ENCODE measurements at regions not wholly inside any gene's neighbourhood (a gene's known extent, or its start where the extent isn't known, plus 50 kb on each side); places are given as distances from the start of the nearest gene placed in this dataset.

- Histone ChIP-seq H3K4me3 (ENCODE audit: low read depth in 2 of 2, low read length in 2 of 2) (no peak overlapping the region), H3K27ac (ENCODE audit: low read length) (no peak overlapping the region), H3K27me3 (ENCODE audit: control insufficient read depth, insufficient read depth, low read length) (no peaks in the 10 kb centered on the region), H3K4me1 (ENCODE audit: control insufficient read depth, insufficient read depth, low read length) (no peaks in the 10 kb centered on the region), H3K36me3 (ENCODE audit: control insufficient read depth, insufficient read depth, low read length) (no peaks in the 10 kb centered on the region), H3K9me3 (ENCODE audit: control insufficient read depth, insufficient read depth, low read depth, low read length) (no peaks in the 10 kb centered on the region)
- ChIA-PET POLR2A (no interaction called here), CTCF (no interaction called here)
- intact Hi-C loops (cut with micrococcal nuclease; ENCODE audit: unreplicated experiment) (no loop called here), in situ Hi-C loops (cut with HindIII; ENCODE audit: low pct_unique_long_range_greater_than_20kb, low sequenced_read_pairs) (no loop called here)
- TF ChIP-seq TCF7L2 (IDR thresholded peaks at IDR 0.05; ENCODE audit: low read depth, low read length) (no peak), SIN3A (IDR thresholded peaks at IDR 0.05; ENCODE audit: borderline replicate concordance, insufficient read depth, low read depth, low read length) (no peak), POLR2AphosphoS5 (IDR thresholded peaks at IDR 0.05; ENCODE audit: low read depth, low read length) (no peak), CTCF (IDR thresholded peaks at IDR 0.05) (no peak), REST (IDR thresholded peaks at IDR 0.05; ENCODE audit: insufficient read depth in 1 of 2, low read depth in 2 of 2, low read length in 1 of 2) (no peak)
- no TSS peak for BruUV-seq (replicated peaks)
- DNase-seq (ENCODE audit: low read depth, low spot score) (no peak), ATAC-seq (no peak)
Measured at GRCh38 chr20:11841972-11842461, 75.7 kb upstream of the BTBD3 start.

- no peaks in the 10 kb centered on the region for H3K27me3 ChIP-seq (ENCODE audit: control insufficient read depth, insufficient read depth, low read length)
- intact Hi-C loops (cut with micrococcal nuclease; ENCODE audit: unreplicated experiment) = no loop called here
- BruUV-seq (replicated peaks) = no TSS peak
- ChIA-PET POLR2A (no interaction called here), CTCF (no interaction called here)
- DNase-seq (ENCODE audit: low read depth, low spot score) (no peak), ATAC-seq (no peak)
- H3K4me3 ChIP-seq (ENCODE audit: low read depth in 2 of 2, low read length in 2 of 2) = no peak overlapping the region
- H3K27ac ChIP-seq (ENCODE audit: low read length) = no peak overlapping the region
- in situ Hi-C loops (cut with HindIII; ENCODE audit: low pct_unique_long_range_greater_than_20kb, low sequenced_read_pairs) = no loop called here
- no peak for TF ChIP-seq REST (IDR thresholded peaks at IDR 0.05; ENCODE audit: insufficient read depth in 1 of 2, low read depth in 2 of 2, low read length in 1 of 2)
- TF ChIP-seq SIN3A (IDR thresholded peaks at IDR 0.05; ENCODE audit: borderline replicate concordance, insufficient read depth, low read depth, low read length) = no peak
- no peak for TF ChIP-seq TCF7L2 (IDR thresholded peaks at IDR 0.05; ENCODE audit: low read depth, low read length)
- no peak for TF ChIP-seq CTCF (IDR thresholded peaks at IDR 0.05)
- TF ChIP-seq POLR2AphosphoS5 (IDR thresholded peaks at IDR 0.05; ENCODE audit: low read depth, low read length) = no peak
- H3K9me3 ChIP-seq (ENCODE audit: control insufficient read depth, insufficient read depth, low read depth, low read length) = no peaks in the 10 kb centered on the region
- no peaks in the 10 kb centered on the region for H3K4me1 ChIP-seq (ENCODE audit: control insufficient read depth, insufficient read depth, low read length)
- no peaks in the 10 kb centered on the region for H3K36me3 ChIP-seq (ENCODE audit: control insufficient read depth, insufficient read depth, low read length)
Measured at GRCh38 chr20:11843289-11843688, 74.4 kb upstream of the BTBD3 start.

Data from Panc1 (cell line).